WI38 (cell line): ENCODE measurements at regions not wholly inside any gene's neighbourhood (a gene's known extent, or its start where the extent isn't known, plus 50 kb on each side); places are given as distances from the start of the nearest gene placed in this dataset.

Experiments used
- H3K4me3 ChIP-seq: 2 replicates; pipeline ENCODE4 v1.5.1; 2011; ENCODE audit warnings: low read depth, mild to moderate bottlenecking, control low read depth, low read length
- CTCF ChIP-seq: IDR thresholded peaks from 2 replicates; pipeline ENCODE4 v1.5.1; 2012; ENCODE audit warnings: low read depth, mild to moderate bottlenecking, control low read depth, low read length

GRCh38 chr22:48496987-48497650 is 1330.6 kb downstream of the BRD1 start:
- H3K4me3 ChIP-seq = no peak overlapping the region
- no peak for TF ChIP-seq CTCF

- no peak overlapping the region for H3K4me3 ChIP-seq
- no peak for TF ChIP-seq CTCF
Measured at GRCh38 chr22:48496226-48496845, 1331.3 kb downstream of the BRD1 start.

GRCh38 chr22:48495751-48496080 is 1332.0 kb downstream of the BRD1 start:
- no peak for TF ChIP-seq CTCF
- H3K4me3 ChIP-seq = no peak overlapping the region

GRCh38 chr22:48494968-48495750 is 1332.5 kb downstream of the BRD1 start:
- TF ChIP-seq CTCF = no peak
- H3K4me3 ChIP-seq = no peak overlapping the region

- H3K4me3 ChIP-seq = no peak overlapping the region
- no peak for TF ChIP-seq CTCF
Measured at GRCh38 chr22:48494256-48494967, 1333.3 kb downstream of the BRD1 start.

- no peak for TF ChIP-seq CTCF
- H3K4me3 ChIP-seq = no peak overlapping the region
Measured at GRCh38 chr22:48493733-48494132, 1333.9 kb downstream of the BRD1 start.
